ENCODE measurements at regions not wholly inside any gene's neighbourhood (a gene's known extent, or its start where the extent isn't known, plus 50 kb on each side); places are given as distances from the start of the nearest gene placed in this dataset.
A peak's percentile ranks its signal among the peaks of the same experiment; 100 is the strongest.

DNA sequence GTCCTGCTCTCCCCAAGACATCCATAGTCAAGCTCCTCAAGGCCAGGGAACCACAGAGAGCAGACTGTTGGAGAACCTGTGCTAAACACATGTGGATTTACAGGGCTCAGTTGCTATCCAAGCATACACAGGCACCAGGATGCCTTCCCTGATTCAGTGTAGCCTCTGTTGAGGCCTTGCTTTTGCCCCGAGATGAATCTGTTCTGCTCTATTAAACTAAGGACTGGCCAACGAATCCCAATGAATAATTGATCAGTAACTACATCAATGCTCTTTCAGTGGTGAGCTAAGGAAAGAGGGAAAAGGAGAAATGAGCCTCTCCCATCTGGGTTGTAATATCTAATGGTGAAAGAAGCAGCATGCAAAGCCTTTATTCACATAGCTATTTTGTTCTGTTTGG lies 58.7 kb upstream of the SPTBN1 start:
- no peak for TF ChIP-seq CTCF (IDR thresholded peaks at IDR 0.05; ENCODE audit: borderline replicate concordance, extremely low read depth, insufficient read depth)
- DNase-seq (no peak), FAIRE-seq (no peak)
- intact Hi-C loops (cut with DNase I): no loop called here
- no peaks in the 10 kb centered on the region for H3K9me3 ChIP-seq (ENCODE audit: control insufficient read depth in 2 of 3, insufficient read depth in 1 of 3, low read length in 3 of 3)
- no peaks in the 10 kb centered on the region for H3K27me3 ChIP-seq (ENCODE audit: control insufficient read depth, insufficient read depth, low read length)
- no peak overlapping the region for H3K4me3 ChIP-seq (ENCODE audit: low read length in 3 of 3)
- no peak overlapping the region for H3K9ac ChIP-seq (ENCODE audit: low read length in 3 of 3)
- no peak overlapping the region for H3K27ac ChIP-seq (ENCODE audit: low read depth in 2 of 2, low read length in 2 of 2)
- H3K4me1 ChIP-seq (ENCODE audit: control insufficient read depth in 2 of 3, insufficient read depth in 2 of 3, low read depth in 1 of 3, low read length in 3 of 3): no peaks in the 10 kb centered on the region
- no peaks in the 10 kb centered on the region for H3K36me3 ChIP-seq (ENCODE audit: control insufficient read depth in 2 of 3, insufficient read depth in 3 of 3, low read length in 3 of 3)

- Histone ChIP-seq H3K27me3 (ENCODE audit: control insufficient read depth, insufficient read depth, low read length) (no peaks in the 10 kb centered on the region), H3K4me3 (ENCODE audit: low read length in 3 of 3) (no peak overlapping the region), H3K4me1 (ENCODE audit: control insufficient read depth in 2 of 3, insufficient read depth in 2 of 3, low read depth in 1 of 3, low read length in 3 of 3) (no peaks in the 10 kb centered on the region), H3K36me3 (ENCODE audit: control insufficient read depth in 2 of 3, insufficient read depth in 3 of 3, low read length in 3 of 3) (no peaks in the 10 kb centered on the region), H3K9ac (ENCODE audit: low read length in 3 of 3) (no peak overlapping the region), H3K9me3 (ENCODE audit: control insufficient read depth in 2 of 3, insufficient read depth in 1 of 3, low read length in 3 of 3) (no peaks in the 10 kb centered on the region), H3K27ac (ENCODE audit: low read depth in 2 of 2, low read length in 2 of 2) (peak overlapping the region in 1 of 2 donors; percentile 1)
- intact Hi-C loops (cut with DNase I): no loop called here
- FAIRE-seq: no peak
- no peak for TF ChIP-seq CTCF (IDR thresholded peaks at IDR 0.05; ENCODE audit: borderline replicate concordance, extremely low read depth, insufficient read depth)
- DNase-seq: no peak
These were observed 54.6 kb upstream of the SPTBN1 start for GRCh38 chr2:54401554-54401953.

DNA sequence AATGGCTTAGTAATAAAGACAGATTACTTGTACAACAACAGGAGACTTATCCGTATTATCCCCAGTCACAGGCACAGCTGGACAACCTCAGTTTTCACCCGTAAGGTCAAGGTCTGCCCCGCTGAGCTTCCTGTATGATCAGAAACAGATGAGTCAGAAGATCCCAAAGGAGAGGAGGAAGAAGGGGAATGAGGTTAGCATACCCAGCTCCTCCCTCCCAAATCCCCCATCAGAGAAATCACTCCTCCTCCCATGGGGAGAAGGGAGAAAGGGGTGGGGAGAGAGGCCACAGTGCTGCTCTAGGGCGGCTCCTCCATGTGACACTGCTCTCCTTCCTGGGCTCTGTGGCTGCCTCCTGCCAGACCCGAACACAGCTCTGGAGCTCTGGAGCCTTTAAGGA lies 53.8 kb upstream of the SPTBN1 start:
- Histone ChIP-seq H3K4me1 (ENCODE audit: control insufficient read depth in 2 of 3, insufficient read depth in 2 of 3, low read depth in 1 of 3, low read length in 3 of 3) (no peaks in the 10 kb centered on the region), H3K27ac (ENCODE audit: low read depth in 2 of 2, low read length in 2 of 2) (no peak overlapping the region), H3K36me3 (ENCODE audit: control insufficient read depth in 2 of 3, insufficient read depth in 3 of 3, low read length in 3 of 3) (no peaks in the 10 kb centered on the region), H3K9ac (ENCODE audit: low read length in 3 of 3) (no peak overlapping the region), H3K9me3 (ENCODE audit: control insufficient read depth in 2 of 3, insufficient read depth in 1 of 3, low read length in 3 of 3) (no peaks in the 10 kb centered on the region), H3K27me3 (ENCODE audit: control insufficient read depth, insufficient read depth, low read length) (no peaks in the 10 kb centered on the region), H3K4me3 (ENCODE audit: low read length in 3 of 3) (no peak overlapping the region)
- TF ChIP-seq CTCF (IDR thresholded peaks at IDR 0.05; ENCODE audit: borderline replicate concordance, extremely low read depth, insufficient read depth): no peak
- DNase-seq (peak in 2 of 5 donors; percentile 47 to 85), FAIRE-seq (no peak)
- intact Hi-C loops (cut with DNase I): no loop called here

GRCh38 chr2:54403512-54404238 lies 52.5 kb upstream of the SPTBN1 start:
- Histone ChIP-seq H3K27ac (ENCODE audit: low read depth in 2 of 2, low read length in 2 of 2) (no peak overlapping the region), H3K27me3 (ENCODE audit: control insufficient read depth, insufficient read depth, low read length) (no peaks in the 10 kb centered on the region), H3K36me3 (ENCODE audit: control insufficient read depth in 2 of 3, insufficient read depth in 3 of 3, low read length in 3 of 3) (no peaks in the 10 kb centered on the region), H3K4me3 (ENCODE audit: low read length in 3 of 3) (no peak overlapping the region), H3K4me1 (ENCODE audit: control insufficient read depth in 2 of 3, insufficient read depth in 2 of 3, low read depth in 1 of 3, low read length in 3 of 3) (no peaks in the 10 kb centered on the region), H3K9ac (ENCODE audit: low read length in 3 of 3) (no peak overlapping the region), H3K9me3 (ENCODE audit: control insufficient read depth in 2 of 3, insufficient read depth in 1 of 3, low read length in 3 of 3) (no peaks in the 10 kb centered on the region)
- DNase-seq (no peak), FAIRE-seq (no peak)
- intact Hi-C loops (cut with DNase I): no loop called here
- no peak for TF ChIP-seq CTCF (IDR thresholded peaks at IDR 0.05; ENCODE audit: borderline replicate concordance, extremely low read depth, insufficient read depth)

Data from kidney (tissue), 13 donors.